ENCODE measurements at regions not wholly inside any gene's neighbourhood (a gene's known extent, or its start where the extent isn't known, plus 50 kb on each side); places are given as distances from the start of the nearest gene placed in this dataset.

DNA sequence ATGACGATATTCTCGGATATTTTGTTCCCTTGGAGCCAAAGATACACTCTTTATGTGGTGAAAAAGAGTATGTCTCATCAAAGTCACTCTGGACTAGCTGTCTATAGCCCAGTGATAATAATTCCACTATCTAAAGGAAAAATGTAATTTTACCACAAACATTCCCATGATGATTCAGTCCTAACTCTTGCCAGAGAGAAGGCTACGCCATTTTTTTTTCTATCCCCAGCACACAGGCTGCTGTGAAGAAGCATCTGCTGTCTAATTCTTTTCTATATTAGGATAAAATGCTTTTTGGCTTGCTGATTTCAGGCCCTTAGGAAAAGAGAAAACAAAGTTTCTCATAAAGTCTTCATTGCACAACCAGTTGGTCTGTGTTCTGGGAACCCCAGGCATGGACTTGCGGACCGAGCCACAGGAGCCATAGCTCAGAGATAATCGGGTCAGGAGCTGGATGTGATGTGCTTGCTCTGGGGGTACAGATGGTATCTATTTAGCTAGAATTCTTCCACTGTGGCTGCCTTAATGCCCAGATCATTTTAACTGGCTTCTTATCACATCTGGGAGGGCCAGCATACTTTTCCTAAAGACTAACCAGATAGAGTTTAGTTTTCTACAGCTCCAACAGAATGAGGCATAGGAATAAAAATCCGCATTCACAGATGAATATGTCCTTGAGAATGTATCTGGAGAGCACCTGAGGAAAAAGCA is 683.7 kb upstream of the ID4 start:
- DNase-seq (ENCODE audit: low spot score), result no peak

DNA sequence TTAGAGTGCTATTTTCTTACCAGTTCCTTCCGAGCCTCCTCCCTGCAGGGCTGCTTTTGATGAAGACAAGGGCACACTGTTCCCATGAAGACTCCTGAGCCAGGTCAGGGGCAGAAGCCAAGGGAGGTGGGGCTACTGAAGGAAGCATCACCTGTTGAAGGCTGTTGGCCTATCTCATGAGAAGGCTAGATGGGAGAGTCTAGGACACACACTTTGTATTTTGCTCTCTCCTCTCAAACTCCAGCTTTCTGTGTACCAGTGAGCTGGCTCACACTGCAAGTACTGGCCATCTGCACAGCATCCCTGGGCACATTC is 683.2 kb upstream of the ID4 start:
- DNase-seq (ENCODE audit: low spot score), result no peak

DNA sequence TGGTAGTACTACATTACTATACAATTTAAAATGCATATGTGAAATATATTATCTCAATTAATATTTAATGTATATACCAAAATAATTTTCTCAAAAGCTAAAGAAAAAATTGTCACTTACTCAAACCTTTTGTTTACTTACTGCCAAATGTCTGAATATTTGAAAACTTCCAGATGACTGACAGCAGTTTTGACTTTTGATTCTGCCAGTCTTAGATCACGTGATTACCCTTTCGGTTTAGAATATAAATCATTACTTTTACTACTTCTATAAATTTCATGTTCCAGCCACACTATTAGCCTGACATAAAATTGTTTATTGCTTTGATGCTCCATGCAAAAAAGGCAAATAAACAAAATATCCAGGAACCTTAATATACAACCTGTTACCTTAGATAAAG is 680.7 kb upstream of the ID4 start:
- DNase-seq (ENCODE audit: low spot score), result no peak

DNA sequence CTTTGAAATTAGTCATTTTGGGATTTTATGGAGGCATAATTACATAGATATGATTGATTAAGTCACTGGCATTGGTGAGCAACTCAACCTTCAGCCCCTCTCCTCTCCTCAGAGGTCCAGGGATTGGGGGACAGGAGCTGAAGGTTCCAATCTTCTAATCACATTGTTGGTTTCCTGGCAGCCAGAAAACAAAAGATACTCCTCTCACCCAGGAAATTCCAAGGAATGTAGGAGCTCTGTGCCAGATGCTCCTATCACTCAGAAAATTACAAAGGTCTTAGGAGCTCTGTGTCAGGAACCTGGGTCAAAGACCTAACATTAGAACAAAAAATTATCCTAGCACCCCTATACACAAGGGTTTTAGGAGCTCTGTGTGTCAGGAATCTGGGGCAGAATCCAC is 679.7 kb upstream of the ID4 start:
- DNase-seq (ENCODE audit: low spot score), result no peak

DNA sequence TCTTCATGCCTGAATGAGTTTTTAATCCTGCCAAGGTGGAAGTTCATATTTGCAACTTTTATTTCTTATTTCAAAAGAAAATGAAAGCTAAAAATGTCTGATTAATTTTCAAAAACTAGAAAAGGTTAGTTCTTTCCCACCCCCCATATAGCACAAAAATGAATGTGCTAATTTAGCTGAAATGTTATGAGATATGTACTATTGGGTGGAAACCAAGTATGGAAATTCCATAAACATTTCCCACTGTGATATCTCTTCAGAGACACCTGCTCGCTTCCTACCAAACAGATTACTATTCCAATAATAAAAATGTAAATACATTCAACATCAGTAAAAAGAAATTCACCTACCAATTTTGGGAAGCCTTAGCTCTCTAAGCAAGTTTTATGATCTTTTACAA is 678.6 kb upstream of the ID4 start:
- DNase-seq (ENCODE audit: low spot score), result no peak

DNA sequence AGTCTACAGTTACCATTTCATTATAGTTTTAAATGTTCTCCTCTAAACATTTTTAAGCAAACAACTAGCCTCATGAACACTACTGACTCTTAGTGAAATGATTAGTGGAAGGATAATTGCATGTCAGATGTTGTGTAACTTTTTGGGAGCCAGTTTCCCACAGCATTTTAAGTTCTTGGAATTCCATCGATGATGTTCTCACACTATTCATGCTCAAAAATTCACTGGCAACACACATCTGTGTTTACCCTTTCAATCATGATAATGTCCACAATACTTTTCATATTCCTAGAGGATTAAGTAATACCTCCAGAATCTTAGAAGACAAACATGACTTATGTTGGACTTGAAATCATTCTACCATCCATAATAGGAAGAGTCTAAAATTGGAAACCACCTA is 678.1 kb upstream of the ID4 start:
- DNase-seq (ENCODE audit: low spot score), result no peak

- DNase-seq (ENCODE audit: low spot score), result no peak
Measured at GRCh38 chr6:19159561-19159960, 677.6 kb upstream of the ID4 start.

DNA sequence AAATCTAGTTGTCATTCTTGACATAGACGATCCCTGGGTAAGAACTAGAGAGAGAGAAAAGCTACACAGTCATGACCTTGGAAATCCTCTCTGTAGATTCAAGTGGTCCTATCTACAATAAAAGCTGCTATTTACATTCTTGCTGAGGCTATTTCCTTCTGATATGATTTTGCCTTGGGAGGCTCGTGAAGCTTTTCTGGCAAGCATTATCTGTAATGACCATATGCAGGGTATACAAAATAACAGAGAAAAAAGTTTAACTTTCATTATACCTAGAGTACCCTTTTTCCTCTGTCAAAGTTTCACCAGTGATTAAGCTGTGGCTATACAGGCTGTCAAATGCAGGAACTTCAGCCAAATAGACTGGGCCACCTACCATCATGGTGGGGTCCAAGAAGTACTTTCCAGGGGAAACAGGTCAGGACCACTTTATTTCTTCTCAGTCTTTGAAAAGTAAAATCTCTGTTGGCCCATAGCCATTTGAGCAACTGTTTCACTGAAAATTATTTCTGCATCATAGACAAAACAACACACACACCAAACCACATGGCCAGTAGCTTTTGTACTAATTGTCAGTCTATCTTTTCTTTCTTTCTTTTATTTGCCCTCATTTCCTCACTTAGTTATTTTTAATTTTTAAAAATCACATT is 677.0 kb upstream of the ID4 start:
- DNase-seq (ENCODE audit: low spot score), result no peak

DNA sequence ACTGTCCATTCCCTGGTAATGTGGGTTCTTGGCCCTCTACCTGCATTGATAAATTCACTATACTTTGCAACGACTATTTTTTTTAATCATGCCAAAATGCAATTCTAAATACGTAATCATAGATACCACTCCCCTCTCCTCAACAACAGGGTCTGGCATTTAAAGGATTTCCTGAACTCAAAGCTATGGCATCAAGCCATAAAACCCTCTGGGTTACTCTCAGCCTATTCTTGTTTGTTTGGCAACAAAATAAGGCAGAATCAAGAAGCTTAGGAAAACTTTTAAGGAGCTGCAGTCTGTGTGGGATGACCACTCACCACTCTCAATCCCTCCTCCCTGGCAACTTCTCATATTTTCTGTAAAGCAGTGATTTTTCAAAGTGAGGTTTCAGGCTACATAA is 669.9 kb upstream of the ID4 start:
- DNase-seq (ENCODE audit: low spot score), result no peak

DNA sequence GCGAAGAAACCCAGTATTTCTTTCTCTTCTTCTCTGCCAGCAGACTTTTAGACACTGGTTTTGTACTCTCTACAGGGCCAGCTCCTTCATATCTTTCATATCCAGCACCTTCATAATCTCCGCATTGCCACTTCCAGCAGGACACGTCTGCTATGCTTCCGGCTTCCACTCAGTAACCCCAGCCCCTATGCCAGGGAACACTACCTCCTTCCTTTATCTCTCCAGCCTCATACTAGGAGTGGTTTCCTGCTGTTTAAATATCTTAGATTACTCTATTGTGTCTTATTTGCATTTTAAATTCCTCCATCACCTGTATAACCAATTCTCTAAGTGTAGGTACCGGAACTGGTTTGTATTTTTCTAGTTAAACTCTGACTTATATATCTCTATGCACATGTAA is 667.8 kb upstream of the ID4 start:
- DNase-seq (ENCODE audit: low spot score), result no peak

DNA sequence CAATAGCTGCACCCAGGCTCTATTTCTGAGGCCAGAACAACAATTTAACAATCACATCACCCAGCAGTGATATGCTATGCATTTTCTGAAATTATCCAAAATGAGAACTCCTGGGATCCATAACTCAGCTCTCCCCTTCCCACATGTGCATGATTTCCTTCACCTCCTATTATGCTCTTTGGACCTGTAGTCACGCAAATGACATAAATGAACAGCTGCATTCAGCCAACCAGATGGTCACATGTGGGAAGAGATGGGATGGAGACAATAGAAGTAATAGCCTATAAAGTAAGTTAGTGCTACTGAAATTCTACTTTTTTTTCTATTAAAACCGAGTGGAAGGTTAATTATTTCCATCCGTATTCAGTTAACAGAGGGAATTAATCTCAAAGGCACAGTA is 662.1 kb upstream of the ID4 start:
- DNase-seq (ENCODE audit: low spot score), result no peak

- no peak for DNase-seq (ENCODE audit: low spot score)
Measured at GRCh38 chr6:19180348-19181072, 656.7 kb upstream of the ID4 start.

DNA sequence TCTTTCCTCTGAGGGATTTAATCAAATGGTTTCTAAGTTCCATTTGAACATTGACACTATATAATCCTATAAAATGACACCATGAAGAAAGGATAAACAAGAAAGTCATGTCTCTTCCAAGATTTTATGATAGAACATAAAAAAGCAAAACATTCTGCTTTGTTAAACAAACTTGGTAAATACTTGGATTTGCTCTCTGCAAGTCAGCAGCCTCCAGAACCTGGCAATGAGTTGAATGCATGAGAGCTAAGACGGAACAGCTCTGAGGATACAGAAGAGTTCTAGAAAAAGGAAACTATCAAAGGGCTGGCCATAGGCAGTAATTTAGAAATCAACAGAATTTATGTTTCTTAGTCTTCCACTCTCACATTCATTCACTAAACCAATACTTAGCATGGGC is 656.0 kb upstream of the ID4 start:
- no peak for DNase-seq (ENCODE audit: low spot score)

- DNase-seq (ENCODE audit: low spot score), result no peak
Measured at GRCh38 chr6:19193624-19194023, 643.5 kb upstream of the ID4 start.

DNA sequence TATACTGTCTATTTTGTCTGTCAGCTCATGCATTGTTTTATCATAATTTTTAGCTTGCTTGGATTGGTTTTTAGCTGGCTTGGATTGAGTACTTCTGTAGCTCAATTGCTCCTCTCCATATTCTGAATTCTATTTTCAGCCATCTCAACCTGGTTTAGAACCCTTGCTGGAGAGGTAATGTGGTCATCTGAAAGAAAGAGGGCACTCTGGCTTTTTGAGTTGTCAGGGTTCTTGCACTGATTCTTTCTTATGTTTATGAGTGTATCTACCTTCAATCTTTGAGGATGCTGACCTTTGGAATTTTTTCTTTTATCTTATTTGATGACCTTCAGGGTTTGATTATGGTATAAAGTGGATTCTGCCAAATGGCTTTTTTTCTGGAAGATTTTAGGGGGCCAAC is 632.7 kb upstream of the ID4 start:
- no peak for DNase-seq (ENCODE audit: low spot score)

- no peak for DNase-seq (ENCODE audit: low spot score)
Measured at GRCh38 chr6:19205076-19205475, 632.1 kb upstream of the ID4 start.

DNA sequence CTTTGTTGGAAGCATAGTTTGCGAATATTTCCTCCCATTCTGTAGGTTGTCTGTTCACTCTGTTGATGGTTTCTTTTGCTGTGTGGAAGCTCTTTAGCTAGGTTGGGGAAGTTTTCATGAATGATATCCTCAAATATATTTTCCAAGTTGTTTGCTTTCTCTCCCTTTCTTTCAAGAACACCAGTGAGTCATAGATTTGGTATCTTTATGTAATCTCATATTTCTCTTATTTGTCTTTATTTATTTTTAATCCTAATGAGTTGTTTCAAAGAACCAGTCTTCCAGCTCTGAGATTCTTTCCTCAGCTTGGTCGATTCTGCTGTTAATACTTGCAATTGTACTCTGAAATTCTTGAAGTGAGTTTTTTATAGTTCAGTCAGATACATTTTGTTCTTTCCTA is 628.0 kb upstream of the ID4 start:
- no peak for DNase-seq (ENCODE audit: low spot score)

DNA sequence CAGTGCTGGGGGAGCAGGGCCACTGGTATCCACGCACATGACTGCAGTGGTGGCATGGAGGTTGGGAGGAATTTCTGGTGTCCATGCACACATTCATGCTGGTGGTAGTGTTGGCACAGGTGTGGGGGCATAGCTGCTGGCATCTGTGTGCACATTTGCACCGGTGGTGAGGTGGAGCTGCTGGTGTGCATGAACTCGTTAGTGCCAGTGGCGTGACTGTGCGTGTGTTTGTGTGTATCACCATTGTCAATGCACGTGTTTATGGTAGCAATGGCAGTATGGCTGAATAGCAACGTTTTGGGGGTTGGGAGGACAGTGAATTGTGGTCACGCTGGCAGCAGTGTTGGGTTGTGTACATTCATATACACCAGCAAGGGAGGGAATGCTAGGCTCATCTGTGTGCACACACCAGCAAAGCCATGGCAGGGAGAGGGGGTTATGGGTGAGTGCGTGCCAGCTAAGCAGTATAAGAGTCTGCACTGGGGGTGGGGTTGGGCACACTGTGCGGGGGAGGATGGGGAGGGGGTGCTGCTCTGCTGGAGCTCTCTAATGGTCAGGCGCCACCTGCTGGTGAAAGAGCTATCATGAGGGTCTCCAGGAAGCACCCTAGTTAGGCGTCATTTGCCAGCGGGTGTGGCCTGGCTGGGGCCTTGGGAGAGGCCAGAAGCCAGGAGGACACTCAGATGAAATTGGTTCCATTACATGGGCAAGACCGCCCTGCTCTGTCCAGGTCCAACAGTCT is 626.1 kb upstream of the ID4 start:
- no peak for DNase-seq (ENCODE audit: low spot score)

DNA sequence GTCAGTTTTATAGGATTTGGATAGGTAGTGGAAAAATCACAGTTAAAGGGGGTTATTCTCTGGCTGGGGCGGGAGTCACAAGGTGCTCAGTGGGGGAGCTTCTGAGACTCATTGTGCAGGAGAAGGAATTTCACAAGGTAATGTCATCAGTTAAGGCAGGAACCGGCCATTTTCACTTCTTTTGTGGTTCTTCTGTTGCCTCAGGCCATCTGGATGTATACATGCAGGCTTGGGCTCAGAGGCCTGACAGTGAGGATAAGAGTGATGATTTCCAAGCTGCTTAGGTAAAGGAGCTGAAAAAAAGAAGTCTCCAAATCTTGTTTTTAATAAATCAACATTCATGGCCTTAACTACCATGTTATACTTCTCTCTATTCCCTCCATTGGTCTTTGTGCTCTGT is 622.9 kb upstream of the ID4 start:
- DNase-seq (ENCODE audit: low spot score), result no peak

DNA sequence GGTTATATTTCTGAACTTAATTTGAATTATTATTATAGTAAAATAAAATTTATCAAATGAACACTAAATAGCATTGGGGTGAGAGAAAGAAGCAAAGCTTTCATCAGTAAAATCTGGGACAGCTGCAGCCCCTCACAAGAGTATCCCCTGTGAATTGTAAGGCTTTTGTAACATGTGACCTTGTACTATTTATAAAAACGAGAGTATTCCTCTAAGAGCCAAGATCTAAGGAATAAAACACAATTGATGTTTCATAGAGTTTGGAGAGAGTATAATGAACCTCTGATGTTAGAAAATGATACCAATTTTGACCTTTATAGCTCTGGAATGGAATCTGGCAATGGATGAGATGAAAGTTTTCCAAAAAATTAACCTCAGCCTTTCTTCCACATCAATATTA is 617.2 kb upstream of the ID4 start:
- DNase-seq (ENCODE audit: low spot score), result no peak

- DNase-seq (ENCODE audit: low spot score), result no peak
Measured at GRCh38 chr6:19231878-19232561, 605.1 kb upstream of the ID4 start.

DNA sequence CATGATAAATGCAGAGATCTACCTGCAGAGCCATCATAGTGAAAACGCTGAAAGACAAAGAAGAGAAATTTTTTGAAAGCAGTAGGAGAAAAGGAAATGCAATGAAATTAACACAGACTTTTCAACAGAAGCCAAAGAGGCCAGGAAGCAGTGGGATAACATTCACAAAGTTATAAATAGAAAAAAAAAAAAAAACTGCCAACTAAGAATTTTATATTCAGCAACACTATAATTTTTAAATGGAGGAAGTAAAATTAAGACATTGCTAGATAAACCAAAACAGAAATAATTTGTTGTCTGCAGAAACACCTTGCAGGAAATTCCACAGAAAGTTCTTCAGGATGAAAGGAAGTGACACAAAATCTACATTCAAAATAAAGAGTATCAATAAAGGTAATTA is 591.5 kb upstream of the ID4 start:
- no peak for DNase-seq (ENCODE audit: low spot score)
